Hematopoietic multipotent progenitor cell treated with erythropoietin and hydrocortisone succinate and interleukin-3 and kit ligand, for 8 days (in vitro differentiated cells): ENCODE measurements at regions not wholly inside any gene's neighbourhood (a gene's known extent, or its start where the extent isn't known, plus 50 kb on each side); places are given as distances from the start of the nearest gene placed in this dataset.

Experiments
- DNase-seq: peaks from one replicate; pipeline ENCODE4 v3.0.0-alpha.2; 2015

- DNase-seq = no peak
Measured at GRCh38 chr12:22740656-22741355, 115.8 kb downstream of the ETNK1 start.

GRCh38 chr12:22743700-22744099 lies 118.7 kb downstream of the ETNK1 start:
- DNase-seq = no peak

- no peak for DNase-seq
Measured at GRCh38 chr12:22744197-22744596, 119.2 kb downstream of the ETNK1 start.

GRCh38 chr12:22746720-22747119 lies 121.7 kb downstream of the ETNK1 start:
- no peak for DNase-seq

GRCh38 chr12:22755629-22756028 lies 130.7 kb downstream of the ETNK1 start:
- DNase-seq = no peak

GRCh38 chr12:22759769-22760674 lies 135.1 kb downstream of the ETNK1 start:
- DNase-seq = no peak

- no peak for DNase-seq
Measured at GRCh38 chr12:22765421-22766130, 140.6 kb downstream of the ETNK1 start.

- no peak for DNase-seq
Measured at GRCh38 chr12:22766911-22767420, 142.0 kb downstream of the ETNK1 start.

- no peak for DNase-seq
Measured at GRCh38 chr12:22781339-22781738, 156.4 kb downstream of the ETNK1 start.

- no peak for DNase-seq
Measured at GRCh38 chr12:22787557-22787956, 162.6 kb downstream of the ETNK1 start.

- no peak for DNase-seq
Measured at GRCh38 chr12:22788913-22789312, 163.9 kb downstream of the ETNK1 start.

GRCh38 chr12:22792138-22792537 lies 167.2 kb downstream of the ETNK1 start:
- no peak for DNase-seq

GRCh38 chr12:22794017-22794416 lies 169.0 kb downstream of the ETNK1 start:
- DNase-seq = no peak

- no peak for DNase-seq
Measured at GRCh38 chr12:22796941-22797630, 172.1 kb downstream of the ETNK1 start.

GRCh38 chr12:22797701-22798100 lies 172.7 kb downstream of the ETNK1 start:
- DNase-seq = no peak

- no peak for DNase-seq
Measured at GRCh38 chr12:22798116-22798515, 173.1 kb downstream of the ETNK1 start.

GRCh38 chr12:22799503-22799902 lies 174.5 kb downstream of the ETNK1 start:
- no peak for DNase-seq

- DNase-seq = no peak
Measured at GRCh38 chr12:22800332-22800731, 175.4 kb downstream of the ETNK1 start.

- DNase-seq = no peak
Measured at GRCh38 chr12:22802883-22803630, 178.1 kb downstream of the ETNK1 start.

- DNase-seq = no peak
Measured at GRCh38 chr12:22803725-22804124, 178.8 kb downstream of the ETNK1 start.

- DNase-seq = no peak
Measured at GRCh38 chr12:22808860-22809259, 183.9 kb downstream of the ETNK1 start.

- no peak for DNase-seq
Measured at GRCh38 chr12:22810036-22810435, 185.1 kb downstream of the ETNK1 start.
